HepG2 (cell line): ENCODE measurements at regions not wholly inside any gene's neighbourhood (a gene's known extent, or its start where the extent isn't known, plus 50 kb on each side); places are given as distances from the start of the nearest gene placed in this dataset.

Source experiments
- ATAC-seq: fragments of 200-7000 bp; cut with Tn5 transposase; 3 replicates; pipeline ENCODE4 v1.9.1; 2020; ENCODE audit warnings: mild to moderate bottlenecking, moderate library complexity
- BruUV-seq: library from RNA; stranded (reverse); fragments of 400-500 nt; replicated peaks from 2 replicates; lab custom pipeline; 2021; lab: Mats Ljungman, UMichigan
- CTCF ChIA-PET: fragments of 300-600 bp; formaldehyde crosslinking; extraction: SDS; loops from one replicate; lab custom pipeline; 2021; ENCODE audit warnings: low total read pairs, inconsistent platforms, low intra/inter-chr PET ratio; lab: Yijun Ruan, JAX
- POLR2A ChIA-PET: fragments of 350-600 bp; sonication (Branson Sonifier 250); formaldehyde crosslinking; loops from one replicate; lab custom pipeline; 2020; ENCODE audit warnings: antibody characterized with exemption, inconsistent platforms; lab: Yijun Ruan, JAX
- DNase-seq: peaks from one replicate; pipeline ENCODE4 v3.0.0-alpha.2; 2015; ENCODE audit warnings: low spot score
- FAIRE-seq: peaks from 3 replicates; lab custom pipeline; 2011; peaks lifted over from hg19 to GRCh38; lab: Jason Lieb, UNC
- H2AFZ ChIP-seq: one replicate; pipeline ENCODE4 v1.6.1; 2011; ENCODE audit warnings: low read length, inconsistent platforms
- H3K27ac ChIP-seq: fragments of 300-600 bp; 3 replicates; pipeline ENCODE4 v1.8.0; 2011; ENCODE audit warnings: mixed run types, mild to moderate bottlenecking, mixed read lengths, low read length, inconsistent platforms; ENCODE audit not compliant: insufficient read depth; ENCODE audit errors: extremely low read length
- H3K27me3 ChIP-seq, 2 experiments: fragments of 200-600 bp in 1 of 2; 2 replicates in 1 of 2; 3 replicates in 1 of 2; pipeline versions ENCODE4 v1.6.0 to v1.8.0; 2011; ENCODE audit warnings: low read length in 2 of 2, mild to moderate bottlenecking in 2 of 2, moderate library complexity in 2 of 2, inconsistent platforms in 1 of 2; ENCODE audit not compliant: insufficient read depth in 2 of 2, control insufficient read depth in 1 of 2
- H3K36me3 ChIP-seq, 2 experiments: fragments of 200-600 bp in 1 of 2; replicated peaks in 1 of 2; 2 replicates in 1 of 2; 3 replicates in 1 of 2; pipeline versions ENCODE4 v1.5.1 to v1.8.0; 2011; ENCODE audit warnings: low read length in 2 of 2, inconsistent platforms in 1 of 2; ENCODE audit not compliant: insufficient read depth in 2 of 2, control insufficient read depth in 1 of 2
- H3K4me1 ChIP-seq: 2 replicates; pipeline ENCODE4 v1.5.1; 2012; ENCODE audit warnings: low read length, inconsistent platforms; ENCODE audit not compliant: insufficient read depth
- H3K4me2 ChIP-seq: 2 replicates; pipeline ENCODE4 v1.6.0; 2011; ENCODE audit warnings: low read depth, low read length, inconsistent platforms
- H3K4me3 ChIP-seq, 3 experiments: fragments of 200-600 bp in 1 of 3; sonication (generic), shearing (Covaris generic) in 1 of 3; replicated peaks in 1 of 3; 2 replicates each; pipeline ENCODE4 v1.5.1; 2011 to 2016; ENCODE audit warnings: low read length in 3 of 3, inconsistent platforms in 2 of 3, low read depth in 2 of 3, mild to moderate bottlenecking in 2 of 3, control low read depth in 1 of 3, mixed read lengths in 1 of 3; ENCODE audit not compliant: insufficient read depth in 1 of 3
- H3K79me2 ChIP-seq: one replicate; pipeline ENCODE4 v1.6.1; 2011; ENCODE audit warnings: low read length, inconsistent platforms; ENCODE audit not compliant: insufficient read depth
- H3K9ac ChIP-seq: 2 replicates; pipeline ENCODE4 v1.6.0; 2011; ENCODE audit warnings: mild to moderate bottlenecking, low read depth, low read length, inconsistent platforms; ENCODE audit not compliant: insufficient read depth
- H3K9me3 ChIP-seq: 2 replicates; pipeline ENCODE4 v1.5.1; 2012; ENCODE audit warnings: mild to moderate bottlenecking, low read length
- H4K20me1 ChIP-seq: 2 replicates; pipeline ENCODE4 v1.6.0; 2011; ENCODE audit warnings: inconsistent platforms, mild to moderate bottlenecking, low read length, moderate library complexity; ENCODE audit not compliant: insufficient read depth
- CAMTA2 ChIP-seq: sonication (generic); formaldehyde crosslinking; IDR thresholded peaks from 2 replicates; pipeline ENCODE4 v1.4.0; 2020; ENCODE audit warnings: mild to moderate bottlenecking, missing genetic modification reagents, borderline replicate concordance
- HHEX ChIP-seq: IDR thresholded peaks from 2 replicates; pipeline ENCODE4 v1.6.1; 2016; ENCODE audit warnings: control low read depth
- IRF1 ChIP-seq: sonication (generic); formaldehyde crosslinking; IDR thresholded peaks from 2 replicates; pipeline ENCODE4 v1.4.0; 2020; ENCODE audit warnings: low read depth, mild to moderate bottlenecking, missing genetic modification reagents
- ISX ChIP-seq: sonication (generic); formaldehyde crosslinking; conservative IDR thresholded peaks from 2 replicates; pipeline ENCODE4 v1.5.0; 2020; ENCODE audit warnings: missing genetic modification reagents
- NCOA1 ChIP-seq: sonication (generic); formaldehyde crosslinking; IDR thresholded peaks from 2 replicates; pipeline ENCODE4 v1.9.0; 2021; ENCODE audit warnings: missing genetic modification reagents
- PCBP2 ChIP-seq: fragments of 200-400 bp; formaldehyde crosslinking; optimal IDR thresholded peaks from 2 replicates; pipeline ENCODE3; 2018; ENCODE audit warnings: low read length, low read depth; ENCODE audit not compliant: poor library complexity, severe bottlenecking
- POGK ChIP-seq: sonication (generic); formaldehyde crosslinking; conservative IDR thresholded peaks from 2 replicates; pipeline ENCODE4 v1.8.0; 2022; ENCODE audit warnings: mild to moderate bottlenecking, moderate library complexity, missing genetic modification reagents
- TAF1 ChIP-seq: sonication (generic); formaldehyde crosslinking; IDR thresholded peaks from 2 replicates; pipeline ENCODE4 v1.4.0; 2020; ENCODE audit warnings: missing genetic modification reagents
- TCF7L2 ChIP-seq: IDR thresholded peaks from 2 replicates; pipeline ENCODE4 v1.6.1; 2011; ENCODE audit warnings: mild to moderate bottlenecking, low read depth, low read length, moderate library complexity
- ZBTB25 ChIP-seq: IDR thresholded peaks from 2 replicates; pipeline ENCODE4 v1.6.1; 2018; ENCODE audit warnings: missing genetic modification reagents
- ZBTB46 ChIP-seq: sonication (generic); formaldehyde crosslinking; IDR thresholded peaks from 2 replicates; pipeline ENCODE4 v1.4.0; 2020; ENCODE audit warnings: mild to moderate bottlenecking, missing genetic modification reagents, borderline replicate concordance
- WGBS: methylation state at CpG from one replicate; pipeline ENCODE4 v1.1.6; 2017; ENCODE audit warnings: low lambda C conversion rate; 5-methylcytosine and 5-hydroxymethylcytosine counted together
- in situ Hi-C: cut with HindIII; loops from 2 replicates; pipeline ENCODE4 v1.10.0; 2017; ENCODE audit warnings: low pct_unique_long_range_greater_than_20kb; ENCODE audit not compliant: extremely low pct_ligation_motif_present
- intact Hi-C: fragments of 100-400 bp; cut with micrococcal nuclease; formaldehyde crosslinking; loops from one replicate; pipeline ENCODE4 v1.10.0; 2022; ENCODE audit not compliant: unreplicated experiment
- TF ChIP-seq, protein P1 (sequence below): sonication (generic); formaldehyde crosslinking; IDR thresholded peaks from 2 replicates; pipeline ENCODE4 v1.5.0; 2020; ENCODE audit warnings: missing genetic modification reagents
- TF ChIP-seq, protein P2 (sequence below): sonication (generic); formaldehyde crosslinking; IDR thresholded peaks from 2 replicates; pipeline ENCODE4 v1.4.0; 2020; ENCODE audit warnings: missing genetic modification reagents

- WGBS: 14% methylated on average over 5 of the region's 5 CpGs
- in situ Hi-C loops: no loop called here
- no TSS peak for BruUV-seq
- H4K20me1 ChIP-seq: no peaks in the 10 kb centered on the region
- no peak overlapping the region for H3K27ac ChIP-seq
- no peak overlapping the region for H3K9ac ChIP-seq
- no peak overlapping the region for H3K4me3 ChIP-seq
- no peaks in the 10 kb centered on the region for H3K36me3 ChIP-seq
- no peaks in the 10 kb centered on the region for H3K4me1 ChIP-seq
- H3K27me3 ChIP-seq: peaks cover 0 to 12% of the 10 kb centered on the region in 2 experiments; a peak in 2 of 5 replicates
- DNase-seq (no peak), FAIRE-seq (no peak)
- H2AFZ ChIP-seq: no peak overlapping the region
- no peaks in the 10 kb centered on the region for H3K79me2 ChIP-seq
- TF ChIP-seq NCOA1 (CRISPR knock-in tag) (no peak), ISX (CRISPR knock-in tag) (no peak), PCBP2 (no peak), ZBTB46 (CRISPR knock-in tag) (no peak), ZBTB25 (CRISPR knock-in tag) (no peak), POGK (no peak), TCF7L2 (no peak), IRF1 (CRISPR knock-in tag) (no peak), TAF1 (no peak), HHEX (CRISPR knock-in tag) (no peak), CAMTA2 (CRISPR knock-in tag) (no peak)
- TF ChIP-seq, protein P1, sequence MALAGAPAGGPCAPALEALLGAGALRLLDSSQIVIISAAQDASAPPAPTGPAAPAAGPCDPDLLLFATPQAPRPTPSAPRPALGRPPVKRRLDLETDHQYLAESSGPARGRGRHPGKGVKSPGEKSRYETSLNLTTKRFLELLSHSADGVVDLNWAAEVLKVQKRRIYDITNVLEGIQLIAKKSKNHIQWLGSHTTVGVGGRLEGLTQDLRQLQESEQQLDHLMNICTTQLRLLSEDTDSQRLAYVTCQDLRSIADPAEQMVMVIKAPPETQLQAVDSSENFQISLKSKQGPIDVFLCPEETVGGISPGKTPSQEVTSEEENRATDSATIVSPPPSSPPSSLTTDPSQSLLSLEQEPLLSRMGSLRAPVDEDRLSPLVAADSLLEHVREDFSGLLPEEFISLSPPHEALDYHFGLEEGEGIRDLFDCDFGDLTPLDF: no peak
- TF ChIP-seq, protein P2, sequence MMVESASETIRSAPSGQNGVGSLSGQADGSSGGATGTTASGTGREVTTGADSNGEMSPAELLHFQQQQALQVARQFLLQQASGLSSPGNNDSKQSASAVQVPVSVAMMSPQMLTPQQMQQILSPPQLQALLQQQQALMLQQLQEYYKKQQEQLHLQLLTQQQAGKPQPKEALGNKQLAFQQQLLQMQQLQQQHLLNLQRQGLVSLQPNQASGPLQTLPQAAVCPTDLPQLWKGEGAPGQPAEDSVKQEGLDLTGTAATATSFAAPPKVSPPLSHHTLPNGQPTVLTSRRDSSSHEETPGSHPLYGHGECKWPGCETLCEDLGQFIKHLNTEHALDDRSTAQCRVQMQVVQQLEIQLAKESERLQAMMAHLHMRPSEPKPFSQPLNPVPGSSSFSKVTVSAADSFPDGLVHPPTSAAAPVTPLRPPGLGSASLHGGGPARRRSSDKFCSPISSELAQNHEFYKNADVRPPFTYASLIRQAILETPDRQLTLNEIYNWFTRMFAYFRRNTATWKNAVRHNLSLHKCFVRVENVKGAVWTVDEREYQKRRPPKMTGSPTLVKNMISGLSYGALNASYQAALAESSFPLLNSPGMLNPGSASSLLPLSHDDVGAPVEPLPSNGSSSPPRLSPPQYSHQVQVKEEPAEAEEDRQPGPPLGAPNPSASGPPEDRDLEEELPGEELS: no peak
- TF ChIP-seq, all 625 proteins: peak for 0
- intact Hi-C loops: no loop called here
- ChIA-PET POLR2A (no interaction called here), CTCF (no interaction called here)
- no peak for ATAC-seq
- Histone ChIP-seq H3K9me3 (no peaks in the 10 kb centered on the region), H3K4me2 (no peak overlapping the region)
Observed at GRCh38 chr10:121285406-121286196, 312.6 kb downstream of the FGFR2 start.
